Hematopoietic multipotent progenitor cell treated with erythropoietin and hydrocortisone succinate and interleukin-3 and kit ligand, for 4 days (in vitro differentiated cells): ENCODE measurements at regions not wholly inside any gene's neighbourhood (a gene's known extent, or its start where the extent isn't known, plus 50 kb on each side); places are given as distances from the start of the nearest gene placed in this dataset.
A peak's percentile ranks its signal among the peaks of the same experiment; 100 is the strongest.

Experiments used
- DNase-seq: peaks from one replicate; pipeline ENCODE4 v3.0.0-alpha.2; 2015

DNA sequence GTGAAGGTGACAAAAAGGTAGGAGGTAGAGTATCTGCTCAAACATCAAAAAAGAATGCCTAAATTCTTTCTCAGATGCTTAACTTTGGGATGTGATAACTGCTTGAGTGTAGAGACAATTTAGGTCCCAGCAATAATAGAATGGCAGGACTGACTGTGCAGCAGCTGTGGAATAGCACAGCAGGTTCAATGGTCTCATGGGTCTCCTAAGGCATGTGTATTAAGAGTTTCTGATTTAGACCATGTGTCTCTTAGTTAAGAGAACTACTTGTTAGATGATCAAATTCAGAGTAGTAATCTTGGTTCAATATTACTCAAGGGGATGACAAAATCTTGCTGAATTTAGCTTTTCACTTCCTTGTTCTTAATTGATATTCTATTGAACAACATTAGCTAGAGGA is 72.0 kb downstream of the ALX1 start:
- DNase-seq: no peak

- no peak for DNase-seq
These were observed 76.8 kb downstream of the ALX1 start for GRCh38 chr12:85356596-85357385.

DNA sequence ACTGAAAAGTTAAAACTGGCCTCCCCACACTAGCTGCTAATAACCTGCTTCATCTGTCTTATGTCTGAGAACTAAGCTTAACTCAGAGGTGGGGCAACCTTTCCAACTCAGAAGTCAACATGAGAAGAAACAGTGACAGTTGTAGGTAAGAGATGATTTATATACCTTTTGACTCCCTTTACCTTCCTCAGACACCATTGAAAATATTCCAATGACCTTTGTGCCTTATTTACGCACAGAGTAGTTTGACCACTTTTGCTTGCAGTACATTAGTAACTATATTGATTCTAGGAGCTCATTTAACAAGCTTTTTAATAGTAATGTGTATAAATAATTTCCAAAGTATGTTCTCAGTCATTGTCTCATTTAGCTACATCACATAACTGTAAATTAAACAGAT is 77.6 kb downstream of the ALX1 start:
- DNase-seq: no peak

- DNase-seq: no peak
These were observed 78.7 kb downstream of the ALX1 start for GRCh38 chr12:85358715-85359114.

GRCh38 chr12:85363382-85364190 is 83.6 kb downstream of the ALX1 start:
- no peak for DNase-seq

- DNase-seq: no peak
These were observed 87.9 kb downstream of the ALX1 start for GRCh38 chr12:85367936-85368335.

- DNase-seq: no peak
These were observed 89.5 kb downstream of the ALX1 start for GRCh38 chr12:85369365-85370154.

DNA sequence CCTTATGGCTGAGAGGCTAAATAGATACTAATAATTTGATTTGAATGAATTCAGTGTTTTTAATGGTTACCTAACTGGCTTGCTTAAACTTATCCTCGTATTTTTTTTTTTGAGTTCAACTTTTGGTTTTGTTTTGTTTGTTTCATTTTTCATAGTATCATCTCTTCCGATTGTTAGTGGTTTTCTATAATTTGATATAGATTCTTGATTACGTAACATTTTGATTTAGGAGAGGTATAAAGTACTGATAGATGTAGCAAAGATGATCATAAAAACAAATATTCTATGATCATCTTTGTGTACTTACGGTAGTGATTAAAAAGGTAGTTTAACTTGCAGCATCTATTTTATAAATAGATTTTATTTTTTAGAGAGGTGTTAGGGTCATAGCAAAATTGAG is 93.0 kb downstream of the ALX1 start:
- no peak for DNase-seq

- DNase-seq: no peak
These were observed 95.0 kb downstream of the ALX1 start for GRCh38 chr12:85374981-85375380.

DNA sequence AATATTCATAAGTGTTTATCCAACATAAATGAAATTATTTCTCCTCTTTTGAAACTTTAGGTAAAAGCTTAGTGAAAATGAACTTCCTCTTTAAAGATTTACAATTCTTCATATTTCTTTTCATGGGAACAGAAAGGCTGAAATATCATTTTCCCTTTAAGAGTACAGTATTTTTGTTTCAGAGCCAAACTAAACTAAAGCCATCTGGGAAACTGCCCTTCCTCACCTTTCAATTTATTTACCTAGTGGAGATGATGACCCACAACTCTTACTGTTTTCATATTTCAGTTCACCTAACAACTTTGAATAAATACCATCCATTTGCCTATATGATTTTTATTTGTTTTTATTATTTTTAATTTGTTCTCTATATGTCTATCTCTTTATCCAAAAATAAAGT is 105.4 kb downstream of the ALX1 start:
- DNase-seq: no peak

GRCh38 chr12:85390266-85390665 is 110.2 kb downstream of the ALX1 start:
- DNase-seq: no peak

DNA sequence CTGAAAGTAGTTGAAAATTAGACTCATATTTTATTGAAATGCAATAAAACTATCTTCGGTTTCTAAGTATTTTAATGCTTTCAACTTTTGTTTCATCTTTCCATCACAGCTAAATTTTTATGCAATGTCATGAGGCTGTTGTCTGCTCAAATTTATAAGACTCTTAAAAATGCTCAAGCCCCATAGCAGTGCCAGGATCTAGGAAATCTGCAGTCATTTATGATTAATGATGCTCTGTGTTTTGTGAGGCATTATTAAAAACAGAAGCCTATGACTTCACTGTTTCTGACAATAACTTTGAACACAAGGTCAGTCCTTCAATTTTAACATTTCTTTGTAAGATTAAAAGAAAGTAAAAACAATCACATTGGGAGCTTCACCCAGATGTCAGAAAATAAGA is 112.5 kb downstream of the ALX1 start:
- no peak for DNase-seq

DNA sequence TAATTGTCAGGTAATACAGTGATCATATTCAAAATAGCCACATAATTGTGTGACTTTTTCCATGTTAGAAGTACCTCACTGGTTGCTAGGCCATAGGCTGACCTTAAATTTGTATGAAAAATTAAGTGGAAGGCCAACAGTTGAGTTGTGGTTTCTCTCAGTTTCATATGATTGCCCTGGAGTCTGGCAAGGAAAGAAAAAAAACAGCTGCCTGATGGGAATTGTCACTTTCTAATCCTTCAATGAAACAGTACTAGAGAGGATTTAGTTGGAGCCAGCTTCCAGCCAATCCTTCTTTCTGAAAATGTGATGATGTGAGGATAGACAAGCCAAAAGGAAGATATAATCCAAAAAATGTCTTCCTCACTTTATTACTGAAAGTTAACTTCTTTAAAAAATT is 113.6 kb downstream of the ALX1 start:
- no peak for DNase-seq

- DNase-seq: no peak
These were observed 114.0 kb downstream of the ALX1 start for GRCh38 chr12:85394065-85394464.

GRCh38 chr12:85394809-85395208 is 114.8 kb downstream of the ALX1 start:
- peak; percentile 1 for DNase-seq

- no peak for DNase-seq
These were observed 125.2 kb downstream of the ALX1 start for GRCh38 chr12:85405262-85405661.

GRCh38 chr12:85405781-85406522 is 125.9 kb downstream of the ALX1 start:
- no peak for DNase-seq

GRCh38 chr12:85413266-85413665 is 133.2 kb downstream of the ALX1 start:
- DNase-seq: no peak

DNA sequence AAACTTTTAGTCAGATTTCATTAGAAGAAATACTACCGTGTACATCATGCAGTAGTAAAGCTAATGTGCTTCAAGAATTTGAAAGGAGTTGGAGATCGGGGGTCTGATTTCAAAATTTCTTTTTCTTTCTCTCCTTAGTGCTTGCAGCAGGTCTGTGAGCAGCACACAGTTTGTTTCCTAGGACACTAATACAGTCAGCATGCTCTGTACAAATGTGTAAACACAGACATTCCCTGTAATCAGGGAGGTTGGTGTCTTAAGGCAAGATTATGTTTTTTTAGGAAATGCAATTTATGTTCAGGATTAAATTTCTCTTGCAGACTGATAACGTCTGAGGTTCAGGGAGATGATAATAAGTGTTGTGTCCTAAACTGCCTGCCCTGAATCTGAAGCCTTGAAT is 142.7 kb downstream of the ALX1 start:
- DNase-seq: no peak

- peak; percentile 20 for DNase-seq
These were observed 143.9 kb downstream of the ALX1 start for GRCh38 chr12:85423947-85424346.

DNA sequence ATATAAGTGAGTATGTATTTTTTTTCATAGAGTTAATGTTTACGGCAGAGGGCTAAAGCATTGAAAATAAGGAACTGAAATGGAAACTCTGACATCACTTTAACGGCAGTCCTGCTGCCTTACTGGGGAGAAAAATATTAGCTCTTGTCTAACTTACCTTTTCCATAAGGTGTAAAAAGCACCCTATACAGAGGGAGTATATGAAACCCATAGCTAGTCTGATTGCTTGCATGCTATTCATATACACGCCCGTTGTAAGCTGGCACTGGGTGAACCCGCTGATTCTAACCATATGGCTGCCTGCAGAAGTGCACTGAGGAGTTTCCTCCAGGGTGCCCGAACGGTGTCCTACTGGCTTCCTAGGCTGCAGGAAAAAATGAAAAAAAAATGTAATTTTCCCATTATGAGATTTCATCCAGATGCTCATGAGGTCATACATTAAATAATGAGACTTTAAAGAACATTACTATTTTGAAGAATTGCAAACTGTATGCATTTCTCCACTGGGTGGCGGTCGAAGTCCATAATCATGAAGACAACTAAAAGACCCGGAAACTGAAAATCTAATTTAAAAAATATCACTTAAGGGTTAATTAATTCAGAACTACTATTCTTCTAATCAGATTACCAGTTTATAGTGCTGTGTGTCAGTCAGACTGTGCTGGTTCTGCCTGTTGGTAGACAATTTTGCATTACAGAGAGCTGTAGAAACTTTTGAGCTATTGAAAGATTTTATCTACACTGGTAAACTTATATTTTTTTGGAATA is 144.7 kb downstream of the ALX1 start:
- DNase-seq: peak; percentile 82

DNA sequence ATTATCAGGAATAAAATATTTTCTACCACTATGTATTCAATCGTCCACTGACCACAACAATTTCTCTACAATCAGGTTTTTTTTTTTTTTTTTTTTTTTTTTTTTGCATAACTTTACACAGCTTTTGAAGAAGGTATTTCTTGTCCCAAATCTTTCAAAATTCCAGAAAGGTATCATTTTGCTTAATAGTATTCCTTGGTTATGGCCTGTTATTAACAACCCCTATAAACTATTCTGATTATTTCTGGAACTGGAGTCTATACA is 145.3 kb downstream of the ALX1 start:
- DNase-seq: no peak
